GM12891 (cell line): ENCODE measurements at regions not wholly inside any gene's neighbourhood (a gene's known extent, or its start where the extent isn't known, plus 50 kb on each side); places are given as distances from the start of the nearest gene placed in this dataset.

Experiments
- DNase-seq: peaks from one replicate; pipeline ENCODE4 v3.0.0; 2011; ENCODE audit warnings: low spot score; ENCODE audit not compliant: insufficient read length
- FAIRE-seq: peaks from 2 replicates; lab custom pipeline; 2011; peaks lifted over from hg19 to GRCh38; lab: Jason Lieb, UNC
- PAX5 ChIP-seq: IDR thresholded peaks from 2 replicates; pipeline ENCODE4 v1.6.1; 2011; ENCODE audit warnings: low read length, moderate library complexity, mild to moderate bottlenecking; ENCODE audit not compliant: insufficient read depth, severe bottlenecking
- POLR2A ChIP-seq: IDR thresholded peaks from 2 replicates; pipeline ENCODE4 v1.6.1; 2011; ENCODE audit warnings: low read depth, low read length, control low read depth
- POLR2AphosphoS5 ChIP-seq: IDR thresholded peaks from 2 replicates; pipeline ENCODE4 v1.6.1; 2011; ENCODE audit warnings: low read depth, low read length, control low read depth
- POU2F2 ChIP-seq: IDR thresholded peaks from 2 replicates; pipeline ENCODE4 v1.6.1; 2011; ENCODE audit warnings: low read depth, mild to moderate bottlenecking, control low read depth, low read length, moderate library complexity
- SPI1 ChIP-seq: IDR thresholded peaks from 2 replicates; pipeline ENCODE4 v1.6.1; 2011; ENCODE audit warnings: low read depth, low read length, control low read depth
- TAF1 ChIP-seq: IDR thresholded peaks from 2 replicates; pipeline ENCODE4 v1.6.1; 2011; ENCODE audit warnings: low read depth, low read length, control low read depth

DNA sequence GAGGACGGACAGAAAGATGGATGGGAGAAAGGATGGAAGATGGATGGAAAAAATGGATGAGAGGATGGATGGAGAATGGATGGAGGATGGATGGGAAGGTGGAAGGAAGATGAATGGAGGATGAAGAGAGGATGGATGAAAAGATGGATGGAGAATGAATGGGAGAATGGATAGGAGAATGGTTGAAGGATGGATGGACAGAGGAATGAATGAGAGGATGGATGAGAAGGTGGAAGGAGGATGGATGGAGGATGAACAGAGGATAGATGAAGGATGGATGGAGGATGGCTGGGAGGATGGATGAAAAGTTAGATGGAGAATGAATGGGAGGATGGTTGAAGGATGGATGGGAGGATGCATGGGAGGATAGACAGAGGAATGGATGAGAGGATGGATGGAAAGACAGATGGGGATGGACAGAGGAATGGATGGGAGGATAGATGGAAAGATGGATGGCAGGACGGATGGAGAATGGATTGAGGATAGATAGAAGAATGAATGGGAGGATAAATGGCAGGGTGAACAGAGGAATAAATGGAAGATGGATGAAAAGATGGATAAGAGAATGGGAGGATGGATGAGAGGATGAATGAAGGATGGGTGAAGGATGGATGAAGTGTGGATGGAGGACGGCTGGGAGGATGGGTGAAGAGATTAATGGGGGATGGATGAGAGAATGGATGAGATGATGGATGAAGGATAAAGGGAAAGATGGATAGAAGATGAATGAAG, 217.7 kb upstream of the IER5L start:
- no peak for FAIRE-seq
- no peak for TF ChIP-seq POLR2A
- TF ChIP-seq SPI1 = no peak
- TF ChIP-seq POU2F2 = no peak
- TF ChIP-seq TAF1 = no peak
- no peak for TF ChIP-seq PAX5
- no peak for TF ChIP-seq POLR2AphosphoS5

DNA sequence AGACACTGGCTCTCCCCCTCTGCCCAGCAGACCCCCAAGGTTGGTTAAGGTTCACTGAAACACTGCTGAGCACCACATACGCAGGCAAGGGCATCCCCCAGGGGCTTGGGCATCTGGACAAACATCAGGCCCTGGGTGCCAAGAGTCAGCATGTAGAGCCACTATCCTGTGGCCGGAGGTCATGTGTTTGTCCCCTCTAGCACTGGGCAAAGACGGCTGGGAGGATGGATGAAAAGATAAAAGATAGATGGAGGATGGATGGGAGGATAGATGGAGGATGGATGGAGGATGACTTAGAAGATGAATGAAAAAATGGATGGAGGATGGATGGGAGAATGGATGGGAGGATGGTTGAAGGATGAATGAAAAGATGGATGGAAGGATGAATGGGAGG, 216.8 kb upstream of the IER5L start:
- DNase-seq (no peak), FAIRE-seq (no peak)
- TF ChIP-seq SPI1 (no peak), POU2F2 (no peak), PAX5 (no peak), POLR2AphosphoS5 (no peak), POLR2A (no peak), TAF1 (no peak)

More for the DNA sequence above, 217.7 kb upstream of the IER5L start:
- no peak for DNase-seq

DNA sequence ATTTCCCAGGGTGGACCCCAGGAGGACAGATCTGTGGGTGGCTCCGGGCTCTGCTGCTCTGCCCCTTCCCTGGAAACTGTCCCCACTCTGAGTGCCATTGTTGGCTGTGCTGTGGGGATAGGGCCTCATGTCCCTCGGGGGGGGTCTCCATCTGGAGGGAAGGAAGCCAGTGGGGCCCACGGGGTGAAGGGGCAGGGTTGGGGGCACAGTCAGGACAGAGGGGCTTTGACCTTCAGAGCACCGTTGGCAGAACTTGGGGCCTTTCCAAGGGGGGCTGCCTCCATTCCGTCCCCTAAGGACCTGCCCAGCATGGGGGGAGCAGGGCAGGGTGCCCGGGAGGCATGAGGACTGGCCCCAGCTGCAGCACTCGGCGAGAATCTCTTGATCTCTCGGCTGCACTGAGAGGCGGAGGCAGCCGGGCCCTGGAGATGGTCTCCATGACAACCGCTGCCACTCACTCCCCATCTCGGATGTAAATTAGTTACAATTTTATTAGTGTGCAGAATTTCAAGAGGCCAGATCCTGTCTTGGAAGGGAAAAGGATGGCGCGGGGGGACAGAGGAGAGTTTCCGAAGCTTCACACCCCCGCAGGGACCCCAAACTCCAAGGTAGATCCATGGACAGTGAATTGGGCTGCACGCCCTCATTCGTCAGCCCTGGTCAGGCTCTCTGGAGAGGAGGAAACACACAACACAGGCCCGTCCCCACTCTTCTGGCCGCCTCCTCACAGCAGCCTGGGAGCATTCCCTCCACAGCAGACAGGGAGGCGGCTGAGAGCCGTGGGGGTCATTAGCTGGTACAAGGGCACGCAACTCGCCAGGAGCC, 216.2 kb upstream of the IER5L start:
- TF ChIP-seq POU2F2 (no peak), TAF1 (no peak), POLR2AphosphoS5 (no peak), PAX5 (no peak), POLR2A (no peak), SPI1 (no peak)
- DNase-seq = no peak
- no peak for FAIRE-seq

DNA sequence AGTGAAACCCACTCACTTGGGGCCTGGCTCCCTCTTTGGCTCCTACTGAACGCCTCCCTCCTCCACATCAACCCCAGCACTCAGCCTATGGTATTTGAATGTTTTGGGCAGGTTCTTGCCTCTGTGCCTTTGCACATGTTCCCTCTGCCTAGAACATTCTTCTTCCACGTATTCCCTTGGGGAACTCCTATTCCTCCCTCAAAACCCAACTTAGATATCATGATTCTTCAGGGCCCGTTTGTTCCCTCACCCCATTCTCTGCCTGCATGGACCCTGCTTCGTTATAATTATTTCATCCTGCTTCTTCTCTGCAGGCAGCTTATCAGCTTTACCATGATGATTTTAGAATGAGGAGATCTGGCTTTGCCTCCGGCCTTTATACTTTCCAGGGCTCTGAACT, 215.0 kb upstream of the IER5L start:
- no peak for TF ChIP-seq POLR2A
- no peak for TF ChIP-seq POU2F2
- TF ChIP-seq POLR2AphosphoS5 = no peak
- TF ChIP-seq PAX5 = no peak
- TF ChIP-seq SPI1 = no peak
- no peak for TF ChIP-seq TAF1
- FAIRE-seq = no peak
- no peak for DNase-seq

DNA sequence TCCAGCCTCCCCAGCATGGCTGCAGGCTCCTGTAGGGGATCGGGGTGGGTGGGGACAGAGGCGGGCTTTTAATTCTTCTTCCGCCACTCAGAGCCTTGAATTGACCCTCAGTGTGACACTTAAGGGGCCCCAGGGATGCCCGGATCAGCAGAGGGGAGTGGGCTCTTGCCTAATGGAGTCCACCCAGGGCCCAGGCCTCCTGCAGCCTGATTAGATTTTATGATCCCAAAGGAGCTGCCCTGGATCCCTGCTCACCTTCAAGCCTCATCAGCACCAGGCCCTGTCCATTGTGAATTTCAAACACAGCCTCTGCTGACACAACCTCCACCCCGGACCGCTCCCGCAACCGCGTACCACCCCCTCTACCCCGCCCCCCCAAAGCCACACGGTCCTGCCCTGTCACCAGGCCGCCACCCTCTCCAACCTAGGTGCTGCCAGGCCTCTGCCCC, 214.1 kb upstream of the IER5L start:
- DNase-seq (no peak), FAIRE-seq (no peak)
- no peak for TF ChIP-seq PAX5
- TF ChIP-seq POLR2AphosphoS5 = no peak
- no peak for TF ChIP-seq POU2F2
- no peak for TF ChIP-seq SPI1
- no peak for TF ChIP-seq POLR2A
- no peak for TF ChIP-seq TAF1

DNA sequence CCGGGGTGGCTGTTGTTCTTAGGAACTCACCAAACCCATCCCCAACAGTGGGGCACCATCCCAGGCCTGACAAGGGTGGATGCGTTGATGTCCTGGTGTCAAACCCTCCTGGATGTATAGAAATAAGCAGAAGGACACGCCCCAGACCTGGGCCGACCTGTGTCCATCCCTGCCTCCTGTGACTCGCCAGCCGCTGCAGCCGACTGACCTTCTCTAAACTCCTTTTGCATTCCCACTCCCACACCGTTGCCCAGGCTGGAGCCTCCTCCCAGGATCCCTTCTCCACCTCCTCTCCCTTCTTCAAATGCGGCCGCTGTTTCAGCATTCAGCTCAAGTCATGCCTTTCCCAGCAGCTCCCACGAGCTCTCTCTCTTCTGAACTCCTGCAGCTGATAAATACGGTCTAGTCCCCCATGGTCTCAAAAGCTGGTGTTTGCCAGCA, 213.2 kb upstream of the IER5L start:
- TF ChIP-seq SPI1 = no peak
- no peak for TF ChIP-seq POU2F2
- no peak for TF ChIP-seq POLR2AphosphoS5
- TF ChIP-seq POLR2A = no peak
- TF ChIP-seq PAX5 = no peak
- TF ChIP-seq TAF1 = no peak
- FAIRE-seq (no peak), DNase-seq (no peak)

DNA sequence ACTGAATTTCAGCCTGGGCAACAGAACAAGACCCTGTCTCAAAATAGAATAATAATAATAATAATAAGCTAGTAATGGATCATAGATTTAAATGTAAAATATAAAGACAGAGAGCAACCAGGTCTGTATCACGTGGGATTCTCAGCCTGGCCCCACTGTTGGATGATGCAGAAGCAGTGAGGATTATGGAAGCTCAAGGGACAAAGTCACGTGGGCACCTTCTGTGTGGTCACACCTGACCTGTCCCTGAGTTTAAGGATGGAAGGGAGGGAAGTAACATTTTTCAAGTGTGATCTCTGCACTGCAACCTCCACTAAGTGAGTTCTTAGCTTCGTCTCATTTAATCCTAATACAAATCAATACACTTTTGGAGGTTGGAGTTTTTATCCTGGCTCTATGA, 212.5 kb upstream of the IER5L start:
- FAIRE-seq (no peak), DNase-seq (no peak)
- TF ChIP-seq PAX5 = no peak
- no peak for TF ChIP-seq POLR2AphosphoS5
- TF ChIP-seq POU2F2 = no peak

DNA sequence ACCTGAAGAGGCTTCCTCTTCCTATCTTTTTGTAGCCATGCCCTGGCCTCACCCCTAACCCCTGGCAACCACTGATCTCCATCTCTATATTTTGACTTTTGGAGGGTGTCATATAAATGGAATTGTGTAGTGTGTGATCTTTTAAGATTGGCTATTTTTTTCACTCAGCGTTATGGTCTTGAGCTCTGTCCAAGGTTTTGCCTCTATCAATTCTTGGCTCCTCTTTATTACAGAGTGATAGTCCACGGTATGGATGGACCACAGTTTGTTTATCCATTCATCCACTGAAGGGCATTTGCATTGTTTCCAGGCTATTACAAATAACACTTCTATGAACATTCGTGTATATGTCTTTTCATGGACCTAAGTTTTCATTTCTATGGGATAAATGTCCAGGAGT, 209.8 kb upstream of the IER5L start:
- no peak for TF ChIP-seq POLR2AphosphoS5
- no peak for TF ChIP-seq TAF1
- no peak for TF ChIP-seq PAX5
- TF ChIP-seq POLR2A = no peak
- no peak for TF ChIP-seq POU2F2
- TF ChIP-seq SPI1 = no peak
- no peak for DNase-seq
- no peak for FAIRE-seq

DNA sequence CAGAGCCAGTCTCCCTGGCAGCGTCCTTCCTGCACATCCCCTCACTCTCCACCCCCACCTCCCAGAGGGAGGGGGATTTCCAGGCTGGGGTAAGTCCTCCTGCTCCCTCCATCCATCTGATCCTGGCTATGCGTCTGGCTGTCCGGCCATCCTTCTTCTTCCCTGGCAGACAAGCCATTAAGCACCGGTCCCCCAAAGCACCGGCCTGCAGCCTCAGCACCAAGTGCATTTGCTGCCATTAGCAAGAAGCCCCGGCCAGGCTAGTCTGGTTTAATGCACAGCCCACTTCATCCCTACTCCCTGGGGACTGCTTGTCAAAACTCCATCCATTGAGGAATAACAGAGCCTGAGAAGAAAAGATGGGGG, 208.7 kb upstream of the IER5L start:
- TF ChIP-seq SPI1 (no peak), POLR2AphosphoS5 (no peak), POU2F2 (no peak), PAX5 (no peak), POLR2A (no peak), TAF1 (no peak)
- FAIRE-seq (no peak), DNase-seq (no peak)
